PC-3 (cell line): ENCODE measurements at regions not wholly inside any gene's neighbourhood (a gene's known extent, or its start where the extent isn't known, plus 50 kb on each side); places are given as distances from the start of the nearest gene placed in this dataset.

ENCODE experiments used
- CTCF ChIP-seq: fragments of 300-600 bp; sonication (generic); conservative IDR thresholded peaks from 2 replicates; pipeline ENCODE4 v1.5.1; 2017; ENCODE audit warnings: antibody characterized with exemption, low read depth, mild to moderate bottlenecking, low read length
- EZH2 ChIP-seq: fragments of 300-600 bp; sonication (generic); IDR thresholded peaks from one replicate; pipeline ENCODE4 v1.6.1; 2017; ENCODE audit warnings: antibody characterized with exemption, mild to moderate bottlenecking, low read length; ENCODE audit not compliant: unreplicated experiment
- EZH2phosphoT487 ChIP-seq: fragments of 300-600 bp; sonication (generic); IDR thresholded peaks from 2 replicates; pipeline ENCODE4 v1.6.1; 2018; ENCODE audit warnings: mild to moderate bottlenecking, antibody characterized with exemption, low read length, borderline replicate concordance

- TF ChIP-seq CTCF (no peak), EZH2phosphoT487 (no peak), EZH2 (no peak)
Measured at GRCh38 chrX:145751943-145752342, 65.7 kb upstream of the SLITRK2 start.
